HG02970 (cell line): ENCODE measurements at regions not wholly inside any gene's neighbourhood (a gene's known extent, or its start where the extent isn't known, plus 50 kb on each side); places are given as distances from the start of the nearest gene placed in this dataset.

Source experiments
- ATAC-seq: cut with Tn5 transposase; IDR thresholded peaks from one replicate; pipeline ENCODE4 v1.9.1; 2021; ENCODE audit warnings: mild to moderate bottlenecking, moderate library complexity, moderate number of reproducible peaks; ENCODE audit not compliant: unreplicated experiment, low FRiP score

DNA sequence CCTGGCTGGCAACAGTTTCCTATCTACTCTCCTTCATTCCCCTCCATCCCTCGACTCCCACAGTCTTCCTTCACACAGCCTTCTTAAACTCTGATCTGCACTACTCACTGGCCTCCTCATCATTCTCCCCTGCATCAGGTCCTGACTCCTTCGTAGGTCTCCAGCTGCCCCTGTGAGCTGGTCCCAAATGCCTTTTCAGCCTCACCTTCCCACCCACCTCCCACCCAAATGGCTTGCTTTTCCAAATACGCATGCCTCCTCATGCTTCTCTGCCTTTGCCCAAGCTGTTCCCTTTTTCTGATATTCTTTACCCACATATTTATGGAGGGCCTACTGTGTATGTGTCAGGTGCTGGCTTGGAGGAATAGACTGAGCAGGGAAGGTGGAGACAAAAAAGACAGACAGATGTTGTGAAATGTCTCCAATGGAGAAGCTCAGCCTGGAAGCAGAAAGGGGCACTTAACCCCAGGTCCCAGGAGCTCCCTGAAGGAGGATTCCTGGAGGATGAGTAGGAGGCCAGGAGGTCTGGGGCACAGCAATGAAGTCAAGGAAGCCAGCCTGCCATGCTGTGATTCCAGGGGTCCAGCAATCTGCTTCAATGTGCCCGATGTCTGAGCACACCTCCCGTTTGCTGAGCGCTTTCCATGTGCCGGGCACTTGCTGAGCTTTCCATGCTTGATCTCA lies 252.2 kb downstream of the SHQ1 start:
- ATAC-seq: no peak

GRCh38 chr3:72595376-72595775 lies 252.9 kb downstream of the SHQ1 start:
- no peak for ATAC-seq

GRCh38 chr3:72594615-72595215 lies 253.5 kb downstream of the SHQ1 start:
- no peak for ATAC-seq

GRCh38 chr3:72593881-72594397 lies 254.3 kb downstream of the SHQ1 start:
- ATAC-seq: no peak

DNA sequence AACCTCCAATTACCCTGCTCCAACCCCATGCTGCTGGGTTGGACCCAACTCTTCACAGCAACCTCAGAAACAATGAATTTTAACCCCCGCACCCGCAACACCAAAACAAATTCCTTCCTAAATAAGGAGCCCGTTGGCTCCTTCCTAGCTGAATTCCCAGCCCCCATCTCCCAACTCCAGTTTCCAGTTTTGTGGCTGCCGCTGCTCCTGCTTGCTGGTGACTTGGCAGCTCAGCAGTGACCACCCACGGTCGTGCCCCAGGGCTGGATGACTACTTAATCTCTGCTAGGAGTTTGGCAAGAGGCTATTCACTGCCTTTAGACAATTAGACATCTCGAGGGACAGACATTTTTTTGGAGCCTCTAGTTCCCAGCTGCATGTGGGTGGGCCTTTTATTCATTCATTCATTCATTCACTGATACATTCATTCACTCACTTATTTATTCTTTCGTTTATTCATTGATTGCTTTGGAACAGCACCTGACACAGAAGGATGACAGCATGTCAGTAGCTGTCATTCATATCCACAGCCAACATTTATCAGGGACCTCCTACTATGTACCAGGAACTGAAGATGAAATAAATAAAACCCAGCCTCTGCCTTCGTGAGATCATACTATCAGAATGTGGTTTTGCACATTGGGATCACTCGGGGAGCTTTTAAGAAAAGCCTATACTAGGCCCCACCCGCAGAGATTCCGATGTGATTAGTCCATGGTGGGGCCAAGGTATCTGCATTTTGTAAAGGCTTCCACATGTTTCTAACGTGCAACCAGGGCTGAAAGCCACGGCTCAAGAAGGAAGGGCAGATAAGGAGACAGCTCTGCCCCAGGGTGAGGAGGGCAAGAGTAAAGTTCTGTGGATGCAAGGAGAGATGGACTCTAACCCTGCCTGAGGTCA lies 256.5 kb downstream of the SHQ1 start:
- no peak for ATAC-seq

- no peak for ATAC-seq
Observed at GRCh38 chr3:72590732-72591221, 257.5 kb downstream of the SHQ1 start.

DNA sequence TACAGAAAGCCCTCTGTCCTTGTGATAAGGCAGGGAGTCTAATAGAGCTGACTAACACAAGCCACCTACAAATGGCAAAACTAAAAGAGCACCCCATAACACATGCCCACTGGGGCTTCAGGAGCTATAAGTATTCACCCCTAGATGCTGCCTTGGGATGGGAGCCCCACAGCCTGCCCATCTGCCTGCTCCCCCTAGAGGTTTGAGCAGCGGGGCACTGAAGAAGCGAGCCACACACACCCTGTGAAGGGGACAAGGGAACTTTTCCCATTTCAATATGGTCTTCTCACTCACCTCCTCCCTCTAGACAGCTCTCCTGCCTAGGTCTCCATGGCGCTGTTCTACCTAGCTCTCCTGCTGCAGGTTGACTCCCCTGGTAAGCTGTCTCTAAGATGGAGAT lies 261.0 kb downstream of the SHQ1 start:
- ATAC-seq: no peak

GRCh38 chr3:72586694-72587093 lies 261.6 kb downstream of the SHQ1 start:
- ATAC-seq: no peak

- ATAC-seq: no peak
Observed at GRCh38 chr3:72585966-72586365, 262.3 kb downstream of the SHQ1 start.

DNA sequence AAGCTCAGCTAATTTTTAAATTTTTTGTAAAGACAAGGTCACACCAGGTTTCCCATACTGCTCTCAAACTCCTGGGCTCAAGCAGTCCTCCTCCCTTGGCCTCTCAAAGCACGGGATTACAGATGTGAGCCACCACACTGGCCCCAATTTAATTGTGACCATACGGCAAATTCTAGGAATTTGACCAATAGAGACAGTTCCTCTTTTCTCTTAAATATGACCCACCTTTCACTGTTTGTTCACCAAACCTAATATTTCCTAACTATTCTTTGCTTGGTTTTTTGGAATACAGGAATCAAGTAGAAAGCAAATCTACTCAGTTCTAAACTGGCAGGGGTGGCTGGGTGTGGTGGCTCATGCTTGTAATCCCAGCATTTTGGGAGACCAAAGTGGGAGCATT lies 264.0 kb downstream of the SHQ1 start:
- no peak for ATAC-seq

DNA sequence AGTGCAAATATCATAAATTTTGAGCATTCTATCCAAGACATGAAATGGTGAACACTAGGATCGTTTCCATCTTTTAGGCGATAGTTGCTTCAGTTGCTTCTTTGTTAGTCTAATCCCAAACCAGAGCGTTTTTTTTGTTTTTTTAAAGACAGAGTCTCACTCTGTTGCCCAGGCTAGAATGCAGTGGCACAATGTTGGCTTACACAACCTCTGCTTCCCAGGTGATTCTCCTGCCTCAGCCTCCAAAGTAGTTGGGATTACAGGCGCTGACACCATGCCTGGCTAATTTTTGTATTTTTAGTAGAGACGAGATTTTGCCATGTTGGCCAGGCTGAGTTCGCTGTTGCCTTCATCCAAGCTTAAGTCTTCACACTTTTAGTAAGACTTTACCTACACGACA lies 265.3 kb downstream of the SHQ1 start:
- ATAC-seq: no peak

GRCh38 chr3:72582211-72582878 lies 265.9 kb downstream of the SHQ1 start:
- ATAC-seq: peak; percentile 73

- no peak for ATAC-seq
Observed at GRCh38 chr3:72580900-72581299, 267.3 kb downstream of the SHQ1 start.

DNA sequence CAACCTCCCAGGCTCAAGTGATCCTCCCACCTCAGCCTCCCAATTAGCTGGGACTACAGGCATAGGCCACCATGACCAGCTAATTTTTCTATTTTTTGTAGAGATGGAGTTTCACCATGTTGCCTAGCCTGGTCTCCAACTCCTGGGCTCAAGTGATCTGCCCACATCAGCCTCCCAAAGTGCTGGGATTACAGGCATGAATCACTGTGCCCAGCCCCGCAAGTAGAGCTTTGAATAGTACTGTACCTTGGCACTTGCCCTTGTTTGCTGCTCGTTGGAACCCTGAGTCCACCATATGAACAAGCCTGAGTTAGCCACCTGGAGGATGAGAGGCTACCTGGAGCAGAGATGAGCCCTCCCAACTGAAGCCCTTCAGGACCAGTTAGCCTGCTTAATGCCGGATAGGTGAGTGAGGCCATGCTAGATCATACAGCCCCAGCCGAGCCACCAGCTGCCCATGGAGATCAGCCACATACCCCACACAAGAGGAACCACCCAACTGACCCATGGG lies 267.9 kb downstream of the SHQ1 start:
- no peak for ATAC-seq

- no peak for ATAC-seq
Observed at GRCh38 chr3:72579581-72580245, 268.5 kb downstream of the SHQ1 start.

DNA sequence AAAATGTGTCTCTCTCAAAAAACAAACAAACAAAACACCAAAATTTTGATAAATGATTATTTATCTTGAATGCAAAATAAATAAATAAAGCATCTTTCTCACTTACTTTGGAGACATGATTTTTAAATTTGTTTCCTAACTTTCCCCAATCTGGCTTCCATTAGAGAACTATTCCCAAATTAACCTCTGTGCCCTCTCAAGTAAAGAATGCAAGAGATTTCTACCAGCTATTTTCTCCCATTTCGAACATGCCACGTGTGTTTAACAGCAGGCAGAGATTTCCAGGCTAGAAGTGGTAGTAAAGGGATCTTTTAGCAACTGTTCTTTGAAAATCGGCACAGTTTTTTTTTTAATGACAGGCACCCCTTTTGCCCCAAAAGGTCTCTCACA lies 269.1 kb downstream of the SHQ1 start:
- no peak for ATAC-seq

GRCh38 chr3:72577190-72577589 lies 271.1 kb downstream of the SHQ1 start:
- no peak for ATAC-seq

DNA sequence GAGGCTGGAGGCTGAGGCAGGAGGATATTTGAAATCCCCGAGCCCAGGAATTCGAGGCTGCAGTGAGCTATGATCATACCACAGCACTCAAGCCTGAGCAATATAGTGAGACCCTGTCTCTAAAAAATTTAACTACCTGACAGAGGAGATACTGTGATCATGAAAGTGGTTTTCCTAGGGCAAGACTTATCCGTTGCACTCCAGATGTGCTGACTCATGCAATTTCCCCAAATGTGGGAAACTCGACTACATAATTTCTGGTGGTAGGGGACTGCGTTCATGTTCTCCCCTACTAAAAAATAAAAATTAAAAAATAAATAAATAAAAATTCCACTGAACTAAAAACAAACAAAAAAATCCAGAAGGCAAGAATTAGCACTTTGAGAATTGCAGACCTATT lies 271.7 kb downstream of the SHQ1 start:
- ATAC-seq: no peak

DNA sequence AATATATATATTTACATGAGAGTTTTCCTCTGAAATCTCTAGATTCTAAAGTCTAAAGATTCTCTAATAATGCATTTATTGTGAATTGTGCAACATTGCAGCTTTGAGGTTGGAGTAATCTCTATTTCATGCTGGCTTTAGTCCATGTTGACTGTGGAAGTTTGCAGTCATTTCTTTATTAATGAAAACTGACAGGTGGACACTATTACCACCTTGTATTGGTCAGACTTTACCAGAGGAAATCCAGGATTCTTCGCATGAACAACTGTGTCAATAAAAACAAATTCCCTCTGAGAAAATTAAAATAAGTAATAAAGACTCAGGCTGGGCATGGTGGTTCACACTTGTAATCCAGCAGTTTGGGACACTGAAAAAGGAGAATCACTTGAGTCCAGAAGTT lies 274.1 kb downstream of the SHQ1 start:
- no peak for ATAC-seq

GRCh38 chr3:72573051-72573450 lies 275.2 kb downstream of the SHQ1 start:
- ATAC-seq: no peak
